HG02938 (cell line): ENCODE measurements at regions not wholly inside any gene's neighbourhood (a gene's known extent, or its start where the extent isn't known, plus 50 kb on each side); places are given as distances from the start of the nearest gene placed in this dataset.
"Not testable (repeated sequence)": the region's sequence is repeated elsewhere in the genome, so short reads cannot be mapped to it uniquely, and the experiment has no call there.

Source experiments
- ATAC-seq: cut with Tn5 transposase; IDR thresholded peaks from one replicate; pipeline ENCODE4 v1.9.1; 2021; ENCODE audit warnings: mild to moderate bottlenecking, moderate library complexity; ENCODE audit not compliant: unreplicated experiment

DNA sequence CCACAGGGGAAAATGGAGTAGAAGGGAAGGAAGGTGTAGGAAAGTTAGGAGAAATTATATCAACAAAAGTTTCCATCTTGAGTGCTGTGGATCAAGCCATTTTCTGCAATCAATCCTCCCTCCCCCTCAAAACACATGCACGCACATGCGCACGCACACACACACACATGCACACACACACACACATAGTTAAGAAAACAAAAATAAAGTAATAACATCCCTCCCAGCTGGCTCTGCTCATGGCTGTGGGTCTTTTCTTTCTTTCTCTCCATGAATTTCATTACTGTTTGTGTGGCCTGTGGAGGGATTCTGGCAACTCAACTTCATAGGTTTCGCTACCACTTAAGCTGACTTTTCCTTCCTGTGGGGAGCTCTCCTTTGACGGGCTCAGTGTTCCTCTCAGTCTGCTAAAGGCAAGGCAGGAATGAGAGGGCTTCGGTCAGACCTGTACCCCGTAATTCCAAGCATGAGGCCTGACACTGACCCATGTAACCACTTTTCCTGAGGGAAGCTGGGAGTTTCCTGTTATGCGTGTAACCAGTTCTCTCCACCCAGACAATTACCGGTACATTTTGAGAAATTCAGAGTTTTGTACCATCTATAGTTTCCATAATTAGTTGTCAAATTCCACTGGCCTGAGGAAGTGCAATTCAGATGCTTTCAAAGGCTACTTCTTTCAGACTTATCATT is 79.8 kb downstream of the ZNF92 start:
- no peak for ATAC-seq

DNA sequence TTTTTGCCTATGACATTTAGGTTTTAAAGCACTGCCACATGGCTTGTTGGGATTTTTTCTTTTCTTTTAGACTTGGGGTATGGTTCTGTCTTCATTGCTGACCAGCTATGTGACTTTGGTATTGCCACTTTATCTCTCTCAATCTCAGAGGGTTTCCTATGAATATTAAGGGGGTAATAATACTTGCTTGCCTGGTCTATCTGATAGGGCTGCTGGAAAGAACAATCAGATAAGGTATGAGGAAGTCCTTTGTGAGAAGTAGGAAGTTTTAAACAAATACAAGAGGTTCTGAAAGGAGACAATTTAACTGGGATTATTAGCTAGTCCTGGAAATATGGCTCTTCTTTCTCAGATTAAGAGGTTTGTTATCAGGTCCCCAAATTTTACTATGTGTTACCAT is 80.8 kb downstream of the ZNF92 start:
- ATAC-seq = no peak

DNA sequence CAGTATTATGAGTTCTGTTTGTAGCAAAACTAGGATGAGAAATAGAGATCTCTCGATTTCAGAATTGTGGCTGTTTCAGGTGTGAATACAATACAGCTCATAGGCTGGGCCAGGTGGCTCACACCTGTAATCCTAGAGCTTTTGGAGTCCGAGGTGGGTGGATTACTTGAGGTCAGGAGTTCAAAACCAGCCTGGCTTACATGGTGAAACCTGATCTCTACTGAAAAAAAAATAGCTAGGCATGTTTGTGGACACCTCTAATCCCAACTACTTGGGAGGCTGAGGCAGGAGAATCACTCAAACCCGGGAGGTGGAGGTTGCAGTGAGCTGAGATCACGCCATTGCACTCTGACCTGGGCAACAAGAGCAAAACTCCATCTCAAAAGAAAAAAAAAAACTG is 81.4 kb downstream of the ZNF92 start:
- ATAC-seq = not testable (repeated sequence)

DNA sequence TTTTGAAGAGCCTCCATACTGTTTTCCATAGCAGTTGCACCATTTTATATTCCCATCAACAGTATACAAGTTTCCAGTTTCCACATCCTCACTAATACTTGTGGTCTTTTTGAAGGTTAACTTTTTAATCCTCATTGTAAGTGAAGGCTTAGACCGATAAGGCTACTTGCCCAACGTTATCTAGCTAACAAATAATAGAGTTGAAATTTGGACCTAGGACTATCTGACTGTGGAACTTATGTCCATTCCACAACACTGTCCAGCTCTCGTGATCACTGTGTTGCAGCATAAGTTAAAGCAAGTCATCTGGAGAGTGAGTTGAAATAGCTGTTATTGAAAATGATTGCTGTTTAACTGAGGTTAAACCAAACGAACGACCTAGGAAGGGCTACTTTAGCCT is 84.0 kb downstream of the ZNF92 start:
- ATAC-seq = no peak

DNA sequence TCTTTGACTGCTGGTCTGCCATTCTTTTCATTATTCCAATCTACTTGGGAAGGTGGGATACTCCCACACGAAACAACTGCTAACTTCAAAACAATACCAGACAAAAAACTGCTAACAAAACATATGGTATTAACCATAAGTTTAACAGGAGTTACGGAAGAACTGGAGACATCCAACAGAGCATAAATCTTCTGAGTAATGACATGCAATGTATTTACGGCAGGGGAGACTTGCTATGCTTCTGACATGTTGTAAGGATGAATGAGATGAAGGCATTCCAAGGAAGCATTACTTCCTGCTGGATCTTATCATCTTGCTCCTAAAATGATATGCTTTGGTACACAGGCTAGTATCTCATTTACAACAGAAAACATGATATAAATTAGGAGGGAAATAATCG is 85.8 kb downstream of the ZNF92 start:
- ATAC-seq = no peak

DNA sequence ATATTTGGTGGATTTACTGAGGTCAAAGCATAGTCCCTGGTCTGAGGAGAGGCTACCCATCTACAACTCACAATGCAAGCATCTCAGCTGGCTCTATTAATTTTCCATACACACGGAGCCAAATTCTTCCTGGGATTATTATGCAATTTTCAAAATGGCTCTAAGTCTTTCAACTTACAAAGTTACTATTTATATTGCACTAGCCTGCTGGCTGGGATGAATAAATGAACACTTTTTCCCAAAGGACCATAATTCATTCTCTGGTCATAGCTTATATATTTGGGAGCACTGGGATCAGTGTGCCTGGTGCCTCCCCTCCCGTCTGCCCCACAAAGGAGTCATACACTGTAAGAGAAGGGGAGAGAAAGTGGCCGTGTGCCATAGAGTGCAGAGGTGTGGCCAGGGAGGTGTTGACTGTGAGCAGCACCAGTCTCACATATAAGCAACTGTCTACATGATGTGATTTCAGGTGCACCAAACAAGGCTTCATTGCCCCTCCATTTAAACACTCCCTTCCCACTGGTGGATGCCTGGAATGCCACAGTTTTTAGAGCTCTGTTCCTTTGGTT is 88.6 kb downstream of the ZNF92 start:
- ATAC-seq = no peak

DNA sequence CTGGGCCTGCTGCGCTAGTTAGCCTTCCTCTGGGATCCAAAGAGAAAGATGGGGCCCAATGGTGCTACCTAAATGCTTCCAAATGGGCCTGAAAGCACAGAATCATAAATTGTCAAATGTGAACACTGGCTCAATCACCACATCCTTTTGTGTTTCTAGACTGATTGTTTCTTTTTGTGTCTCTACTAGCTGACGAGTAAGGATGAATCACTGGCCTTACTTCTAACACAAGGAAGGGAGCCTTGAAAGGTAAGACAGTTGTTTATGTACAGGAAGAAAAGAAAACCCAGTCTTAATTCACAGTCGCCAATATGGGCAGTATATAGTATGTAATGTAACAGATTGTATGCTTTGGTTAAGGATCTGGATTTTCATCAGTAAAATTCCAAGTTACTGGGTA is 89.5 kb downstream of the ZNF92 start:
- no peak for ATAC-seq

DNA sequence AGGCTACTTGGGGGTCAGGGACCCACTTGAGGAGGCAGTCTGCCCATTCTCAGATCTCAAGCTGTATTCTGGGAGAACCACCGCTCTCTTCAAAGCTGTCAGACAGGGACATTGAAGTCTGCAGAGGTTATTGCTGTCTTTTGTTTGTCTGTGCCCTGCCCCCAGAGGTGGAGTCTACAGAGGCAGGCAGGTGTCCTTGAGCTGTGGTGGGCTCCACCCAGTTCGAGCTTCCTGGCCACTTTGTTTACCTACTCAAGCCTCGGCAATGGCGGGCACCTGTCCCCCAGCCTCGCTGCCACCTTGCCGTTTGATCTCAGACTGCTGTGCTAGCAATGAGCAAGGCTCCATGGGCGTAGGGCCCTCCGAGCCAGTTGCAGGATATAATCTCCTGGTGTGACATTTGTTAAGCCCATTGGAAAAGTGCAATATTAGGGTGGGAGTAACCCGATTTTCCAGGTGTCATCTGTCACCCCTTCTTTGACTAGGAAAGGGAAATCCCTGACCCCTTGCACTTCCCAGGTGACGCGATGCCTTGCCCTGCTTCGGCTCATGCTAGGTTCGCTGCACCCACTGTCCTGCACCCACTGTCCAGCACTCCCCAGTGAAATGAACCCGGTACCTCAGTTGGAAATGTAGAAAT is 96.4 kb downstream of the ZNF92 start:
- not testable (repeated sequence) for ATAC-seq

DNA sequence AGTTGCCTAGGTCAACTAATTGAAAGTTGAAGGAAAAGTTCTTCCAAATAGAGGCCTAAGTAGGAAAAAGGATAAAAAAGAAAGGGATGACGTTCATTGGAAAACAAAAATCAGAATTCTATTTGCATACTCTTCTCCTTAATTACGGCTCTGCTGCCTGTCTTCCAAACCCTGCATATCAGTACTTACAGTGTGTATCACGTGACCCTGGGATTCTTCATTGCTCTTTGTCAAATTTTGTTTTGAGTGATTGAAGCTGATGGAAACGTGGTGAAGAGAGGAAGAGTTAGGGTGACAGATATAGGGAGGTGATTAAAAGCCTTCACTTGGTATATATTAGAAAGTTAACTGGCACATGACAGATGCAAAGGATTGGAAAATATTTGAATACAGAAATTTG is 97.9 kb downstream of the ZNF92 start:
- ATAC-seq = no peak

DNA sequence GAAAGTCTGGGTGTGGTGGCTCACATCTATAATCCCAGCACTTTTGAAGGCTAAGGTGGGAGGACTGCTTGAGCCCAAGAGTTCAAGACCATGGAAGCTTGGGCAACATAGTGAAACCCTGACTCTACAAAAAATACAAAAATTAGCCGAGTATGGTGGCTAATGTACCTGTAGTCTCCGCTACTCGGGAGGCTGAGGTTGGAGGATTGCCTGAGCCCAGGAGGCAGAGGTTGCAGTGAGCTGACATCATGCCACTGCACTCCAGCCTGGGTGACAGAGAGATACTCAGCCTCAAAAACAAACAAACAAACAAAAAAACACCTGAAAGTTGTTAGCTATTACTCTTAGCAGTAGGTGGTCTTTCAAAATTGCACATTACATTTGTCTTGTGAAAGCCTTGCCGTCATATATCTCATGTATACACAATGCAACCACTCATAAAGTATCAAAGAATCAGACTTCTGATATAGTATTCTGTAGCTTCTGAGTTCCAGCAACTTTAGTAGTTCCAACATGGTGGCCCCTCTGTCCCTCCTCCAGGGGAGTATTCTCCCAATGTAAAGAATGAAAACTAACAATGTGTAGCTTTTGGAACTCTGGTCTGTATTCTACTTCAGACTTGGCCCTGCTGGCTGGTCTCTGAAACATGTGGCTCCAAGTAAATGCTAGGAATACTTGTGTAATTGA is 101.5 kb downstream of the ZNF92 start:
- no peak for ATAC-seq

DNA sequence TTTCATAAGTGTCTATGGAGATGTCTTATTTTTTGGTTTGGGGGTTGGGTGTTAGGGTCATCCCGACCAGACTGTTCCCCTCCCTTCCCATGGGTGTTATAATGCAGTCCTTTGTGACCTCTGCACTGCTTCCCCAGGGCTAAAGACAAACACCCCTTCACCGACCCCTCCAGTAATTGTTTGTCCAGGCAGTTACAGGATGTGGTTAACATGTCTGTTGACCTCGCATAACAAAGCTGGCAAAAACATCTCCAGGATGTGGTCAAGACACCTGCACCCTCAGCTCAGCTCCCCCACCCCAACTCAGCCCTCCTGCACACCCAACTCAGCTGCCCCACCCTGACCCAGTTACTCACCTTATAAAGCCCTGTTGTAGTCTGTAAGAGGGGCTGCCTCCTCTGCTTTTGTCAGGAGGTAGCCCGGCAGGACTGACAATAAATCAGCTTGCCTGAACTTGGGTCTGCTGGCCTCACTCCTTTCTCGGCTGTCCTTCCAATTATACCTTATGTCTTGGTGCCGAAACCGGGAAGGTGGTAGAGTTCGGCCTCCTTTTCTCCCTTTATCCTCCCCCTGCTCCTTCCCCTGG is 102.2 kb downstream of the ZNF92 start:
- peak; percentile 72 for ATAC-seq

DNA sequence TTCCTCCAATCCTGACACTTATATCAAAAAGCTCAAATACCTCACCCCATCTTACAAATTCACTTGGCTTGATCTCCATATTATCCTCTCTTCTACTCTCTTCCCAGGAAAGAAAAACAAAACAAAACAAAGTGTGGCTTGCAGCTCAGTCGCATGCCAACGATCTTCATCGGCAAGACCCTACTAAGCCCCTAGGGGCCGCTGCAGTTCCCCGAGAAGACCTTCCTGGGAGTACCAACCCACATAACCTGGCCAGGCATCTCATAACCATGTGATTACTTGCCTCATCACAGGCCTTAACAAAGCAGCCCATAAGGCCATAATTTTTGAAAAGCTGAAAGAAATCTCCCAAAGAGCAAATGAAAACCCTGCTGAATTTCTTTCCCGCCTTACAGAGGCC is 103.7 kb downstream of the ZNF92 start:
- no peak for ATAC-seq

DNA sequence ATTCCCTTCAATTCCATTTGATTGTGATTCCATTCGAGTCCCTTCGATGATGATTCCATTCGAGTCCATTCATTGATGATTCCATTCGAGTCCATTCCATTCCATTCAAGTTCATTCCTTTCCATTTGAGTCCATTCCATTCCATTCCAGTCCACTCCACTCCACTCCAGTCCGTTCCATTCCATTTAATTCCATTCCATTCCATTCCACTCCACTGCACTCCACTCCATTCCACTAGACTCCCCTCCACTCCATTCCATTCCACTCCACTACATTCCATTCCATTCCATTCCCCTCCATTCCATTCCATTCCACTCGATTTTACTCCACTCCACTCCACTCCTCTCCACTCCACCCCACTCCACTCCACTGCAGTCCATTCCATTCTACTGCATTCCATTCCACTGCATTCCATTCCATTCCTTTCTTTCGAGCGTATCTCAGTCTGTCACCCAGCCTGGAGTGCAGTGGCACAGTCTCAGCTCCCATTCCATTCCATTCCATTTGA is 115.7 kb downstream of the ZNF92 start:
- no peak for ATAC-seq

DNA sequence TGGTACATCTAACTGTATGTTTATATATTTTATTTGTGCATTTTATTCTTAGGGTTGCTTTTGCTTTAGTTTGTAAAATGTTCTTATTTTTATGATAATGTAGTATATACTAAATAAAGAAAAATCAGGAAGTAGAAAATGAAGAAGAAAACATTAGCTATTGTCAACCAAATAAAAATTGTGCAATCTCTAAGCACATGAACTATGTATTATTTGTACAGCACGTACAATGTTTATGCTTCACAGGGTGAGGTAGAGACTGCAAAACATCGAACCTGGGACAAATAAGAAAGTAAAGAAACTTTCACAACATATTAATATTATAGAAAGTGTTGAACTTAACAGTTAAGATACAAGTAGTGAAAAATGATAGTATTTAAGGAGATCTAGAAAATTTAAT is 123.0 kb downstream of the ZNF92 start:
- not testable (repeated sequence) for ATAC-seq

DNA sequence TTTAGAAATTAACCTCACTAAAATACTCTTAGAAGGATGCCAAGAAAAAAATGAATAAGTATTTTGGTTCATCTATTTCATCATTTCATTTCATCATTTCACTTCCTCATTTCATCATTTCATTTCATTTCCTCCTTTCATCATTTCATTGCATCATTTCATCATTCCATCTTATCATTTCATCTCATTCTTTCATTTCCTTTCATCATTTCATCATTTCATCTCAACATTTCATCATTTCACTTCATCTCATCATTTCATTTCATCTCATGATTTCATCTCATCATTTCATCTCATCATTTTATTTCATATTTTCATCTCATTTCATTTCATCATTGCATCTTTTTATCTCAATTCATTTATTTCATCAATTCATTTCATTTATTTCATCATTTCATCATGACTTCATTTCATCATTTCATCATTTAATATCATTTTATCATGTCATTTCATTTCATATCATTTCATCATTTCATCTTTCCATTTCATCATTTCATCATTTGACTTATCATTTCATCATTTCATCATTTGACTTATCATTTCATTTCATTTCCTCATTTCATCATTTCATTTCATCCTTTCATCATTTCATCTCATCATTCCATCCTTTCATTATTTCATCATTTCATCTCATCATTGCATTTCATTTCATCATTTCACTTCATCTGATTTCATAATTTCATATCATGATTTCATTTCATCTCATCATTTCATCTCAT is 129.9 kb downstream of the ZNF92 start:
- ATAC-seq = no peak

DNA sequence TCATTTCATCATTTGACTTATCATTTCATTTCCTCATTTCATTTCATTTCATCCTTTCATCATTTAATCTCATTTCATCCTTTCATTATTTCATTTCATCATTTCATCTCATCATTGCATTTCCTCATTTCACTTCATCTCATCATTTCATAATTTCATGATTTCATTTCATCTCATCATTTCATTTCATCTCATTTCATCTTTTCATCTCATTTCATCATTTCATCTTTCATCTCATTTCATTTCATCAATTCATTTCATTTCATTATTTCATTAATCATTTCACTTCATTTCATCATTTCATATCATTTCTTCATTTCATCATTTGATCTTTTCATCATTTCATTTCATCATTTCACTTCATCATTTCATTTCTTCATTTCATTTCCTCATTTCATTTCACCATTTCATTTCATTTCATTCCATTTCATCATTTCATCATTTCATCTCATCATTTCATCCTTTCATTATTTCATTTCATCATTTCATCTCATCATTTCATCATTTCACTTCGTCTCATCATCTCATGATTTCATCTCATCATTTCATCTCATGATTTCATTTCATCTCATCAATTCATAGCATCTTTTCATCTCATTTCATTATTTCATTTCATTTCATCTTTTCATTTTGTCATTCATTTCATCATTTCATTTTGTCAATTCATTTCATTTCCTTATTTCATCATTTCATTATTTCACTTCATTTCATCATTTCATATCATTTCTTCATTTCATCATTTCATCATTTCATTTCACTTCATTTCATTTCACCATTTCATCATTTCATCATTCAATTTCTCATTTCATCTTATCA is 131.1 kb downstream of the ZNF92 start:
- ATAC-seq = not testable (repeated sequence)

DNA sequence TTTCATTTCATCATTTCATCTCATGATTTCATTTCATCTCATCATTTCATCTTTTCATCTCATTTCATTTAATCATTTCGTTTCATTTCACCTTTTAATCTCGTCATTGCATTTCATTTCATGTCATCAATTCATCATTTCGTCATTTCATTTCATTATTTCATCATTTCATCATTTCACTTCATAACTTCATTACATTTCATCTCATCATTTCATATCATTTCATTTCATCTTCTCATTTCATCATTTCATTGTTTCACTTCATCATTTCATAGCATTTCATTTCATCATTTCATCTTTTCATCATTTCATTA is 131.6 kb downstream of the ZNF92 start:
- not testable (repeated sequence) for ATAC-seq

DNA sequence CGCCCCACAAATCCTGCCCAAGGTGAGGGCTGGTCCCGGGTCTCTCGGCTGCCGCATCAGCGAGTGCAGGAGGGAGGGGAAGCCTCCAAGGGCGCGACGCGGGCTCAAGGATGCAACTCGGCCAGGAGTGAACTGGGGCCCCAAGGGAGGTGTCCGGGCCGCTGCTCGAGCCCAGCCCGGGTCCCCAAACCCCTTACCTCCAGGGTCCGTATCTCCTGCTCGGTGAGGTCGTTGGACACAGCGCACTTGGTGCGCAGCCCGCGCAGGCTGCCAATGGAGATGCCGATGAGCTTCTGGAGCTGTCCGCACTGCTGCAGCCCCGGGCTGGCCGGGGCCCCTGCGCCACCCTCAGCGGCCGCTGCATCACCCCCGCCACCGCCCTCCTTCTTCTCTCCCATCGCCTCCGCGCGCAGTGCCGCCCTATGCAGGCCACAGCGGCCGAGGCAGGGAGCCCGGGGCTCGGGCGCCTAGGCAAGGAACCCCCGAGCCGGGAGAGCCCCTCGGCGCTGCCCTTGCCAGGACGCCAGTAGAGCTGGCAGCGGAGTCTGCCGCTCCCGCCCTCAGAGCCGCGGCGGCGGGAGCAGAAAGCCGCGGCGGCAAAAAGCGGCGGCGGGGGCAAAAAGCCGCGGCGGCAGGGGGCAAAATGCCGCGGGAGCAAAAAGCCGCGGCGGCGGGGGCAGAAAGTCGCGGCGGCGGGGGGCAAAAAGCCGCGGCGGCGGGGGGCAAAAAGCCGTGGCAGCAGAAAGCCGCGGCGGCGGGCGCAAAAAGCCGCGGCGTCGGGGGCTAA is 135.1 kb downstream of the ZNF92 start:
- ATAC-seq = not testable (repeated sequence)
